NB4 (cell line): ENCODE measurements at regions not wholly inside any gene's neighbourhood (a gene's known extent, or its start where the extent isn't known, plus 50 kb on each side); places are given as distances from the start of the nearest gene placed in this dataset.
"Not testable (repeated sequence)": the region's sequence is repeated elsewhere in the genome, so short reads cannot be mapped to it uniquely, and the experiment has no call there.

Experiments
- DNase-seq: peaks from one replicate; pipeline ENCODE4 v3.0.0; 2010; ENCODE audit warnings: low read depth
- H3K4me3 ChIP-seq: one replicate; pipeline ENCODE4 v1.5.1; 2011; ENCODE audit warnings: mild to moderate bottlenecking, low read depth, low read length, moderate library complexity
- MYC ChIP-seq: IDR thresholded peaks from 2 replicates; pipeline ENCODE4 v1.6.1; 2011; ENCODE audit warnings: low read depth, low read length
- POLR2A ChIP-seq: IDR thresholded peaks from 2 replicates; pipeline ENCODE4 v1.6.1; 2011; ENCODE audit warnings: mild to moderate bottlenecking; ENCODE audit not compliant: insufficient read length; ENCODE audit errors: extremely low read depth
- TF ChIP-seq, protein P1 (sequence below): IDR thresholded peaks from 2 replicates; pipeline ENCODE4 v1.6.1; 2011; ENCODE audit warnings: low read depth, low read length
- TF ChIP-seq, protein P2 (sequence below): IDR thresholded peaks from one replicate; pipeline ENCODE4 v1.5.1; 2012; ENCODE audit warnings: low read depth, low read length

DNA sequence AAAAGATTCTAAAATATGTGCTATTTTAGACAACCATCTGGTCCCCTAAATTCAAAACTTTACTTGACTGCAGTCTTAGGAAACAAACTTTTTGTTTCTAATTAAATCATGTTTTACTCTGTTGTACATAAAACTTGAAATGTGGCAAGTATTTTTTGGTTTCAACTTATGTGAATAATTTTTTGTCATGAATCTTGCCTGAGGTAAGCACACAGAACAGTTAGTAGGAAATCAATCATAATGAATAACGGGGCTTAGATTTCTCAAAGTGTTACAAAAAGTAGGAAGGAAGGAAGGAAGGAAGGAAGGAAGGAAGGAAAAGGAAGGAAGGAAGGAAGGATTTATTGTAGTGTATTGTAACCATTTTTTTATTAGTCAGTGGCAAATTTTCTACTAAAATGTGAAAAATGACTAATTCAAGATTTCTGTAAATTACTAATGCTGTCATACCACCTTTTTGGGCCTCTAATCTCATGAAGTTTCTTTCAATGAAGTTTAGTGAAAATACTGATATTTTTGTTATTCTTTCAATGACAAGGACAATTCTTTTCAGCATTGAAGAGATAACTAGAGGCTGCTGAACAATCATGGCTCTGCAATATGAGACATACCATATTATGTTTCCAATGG is 1689.2 kb downstream of the OTOL1 start:
- H3K4me3 ChIP-seq = no peak overlapping the region
- DNase-seq = no peak
- TF ChIP-seq, protein P1, sequence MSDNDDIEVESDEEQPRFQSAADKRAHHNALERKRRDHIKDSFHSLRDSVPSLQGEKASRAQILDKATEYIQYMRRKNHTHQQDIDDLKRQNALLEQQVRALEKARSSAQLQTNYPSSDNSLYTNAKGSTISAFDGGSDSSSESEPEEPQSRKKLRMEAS = no peak
- TF ChIP-seq, protein P2, sequence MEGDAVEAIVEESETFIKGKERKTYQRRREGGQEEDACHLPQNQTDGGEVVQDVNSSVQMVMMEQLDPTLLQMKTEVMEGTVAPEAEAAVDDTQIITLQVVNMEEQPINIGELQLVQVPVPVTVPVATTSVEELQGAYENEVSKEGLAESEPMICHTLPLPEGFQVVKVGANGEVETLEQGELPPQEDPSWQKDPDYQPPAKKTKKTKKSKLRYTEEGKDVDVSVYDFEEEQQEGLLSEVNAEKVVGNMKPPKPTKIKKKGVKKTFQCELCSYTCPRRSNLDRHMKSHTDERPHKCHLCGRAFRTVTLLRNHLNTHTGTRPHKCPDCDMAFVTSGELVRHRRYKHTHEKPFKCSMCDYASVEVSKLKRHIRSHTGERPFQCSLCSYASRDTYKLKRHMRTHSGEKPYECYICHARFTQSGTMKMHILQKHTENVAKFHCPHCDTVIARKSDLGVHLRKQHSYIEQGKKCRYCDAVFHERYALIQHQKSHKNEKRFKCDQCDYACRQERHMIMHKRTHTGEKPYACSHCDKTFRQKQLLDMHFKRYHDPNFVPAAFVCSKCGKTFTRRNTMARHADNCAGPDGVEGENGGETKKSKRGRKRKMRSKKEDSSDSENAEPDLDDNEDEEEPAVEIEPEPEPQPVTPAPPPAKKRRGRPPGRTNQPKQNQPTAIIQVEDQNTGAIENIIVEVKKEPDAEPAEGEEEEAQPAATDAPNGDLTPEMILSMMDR = no peak

DNA sequence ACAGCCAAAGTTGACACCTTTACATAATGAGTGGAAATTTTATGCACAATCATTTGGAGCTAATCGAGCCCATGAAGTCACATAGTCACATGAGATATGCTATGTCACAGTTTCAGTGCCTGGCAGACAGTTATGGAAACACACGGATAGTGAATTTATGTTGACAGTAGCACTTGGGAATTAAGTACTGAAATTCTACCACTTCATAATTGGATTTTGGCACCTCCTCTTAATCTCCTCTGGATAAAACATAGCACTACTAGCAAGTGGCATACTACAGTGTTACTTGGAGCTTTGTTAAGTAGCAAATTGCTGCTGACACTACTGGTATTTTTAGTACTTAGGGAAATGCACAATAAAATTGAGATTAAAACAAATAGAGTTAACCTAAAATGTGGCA is 1679.4 kb downstream of the OTOL1 start:
- TF ChIP-seq, protein P2 = no peak
- no peak for TF ChIP-seq POLR2A
- TF ChIP-seq MYC = no peak
- TF ChIP-seq, protein P1 = no peak
- DNase-seq = no peak

DNA sequence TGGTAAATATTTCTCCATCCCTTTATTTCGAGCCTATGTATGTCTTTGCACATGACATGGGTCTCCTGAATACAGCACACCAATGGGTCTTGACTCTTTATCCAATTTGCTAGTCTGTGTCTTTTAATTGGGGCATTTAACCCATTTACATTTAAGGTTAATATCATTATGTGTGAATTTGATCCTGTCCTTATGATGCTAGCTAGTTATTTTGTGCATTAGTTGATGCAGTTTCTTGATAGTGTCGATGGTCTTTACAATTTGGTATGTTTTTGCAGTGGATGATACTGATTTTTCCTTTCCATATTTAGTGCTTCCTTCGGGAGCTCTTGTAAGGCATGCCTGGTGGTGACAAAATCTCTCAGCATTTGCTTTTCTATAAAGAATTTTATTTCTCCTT is 1675.9 kb downstream of the OTOL1 start:
- not testable (repeated sequence) for H3K4me3 ChIP-seq, DNase-seq

More for the DNA sequence above, 1679.4 kb downstream of the OTOL1 start:
- no peak overlapping the region for H3K4me3 ChIP-seq

DNA sequence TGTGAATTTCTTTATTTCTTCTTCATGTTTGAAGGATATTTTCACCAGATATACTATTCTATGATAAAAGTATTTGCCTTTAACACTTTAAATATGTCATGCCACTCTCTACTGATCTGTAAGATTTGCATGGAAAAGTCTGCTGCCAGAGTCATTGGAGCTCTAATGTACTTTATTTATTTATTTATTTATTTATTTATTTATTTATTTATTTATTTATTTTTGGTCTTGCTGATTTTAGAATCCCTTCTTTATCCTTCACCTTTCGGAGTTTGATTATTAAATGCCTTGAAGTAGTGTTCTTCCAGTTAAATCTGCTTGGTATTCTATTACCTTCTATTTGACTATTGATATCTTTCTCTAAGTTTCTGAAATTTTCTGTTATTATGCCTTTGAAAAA is 1669.6 kb downstream of the OTOL1 start:
- TF ChIP-seq, protein P2 = no peak
- TF ChIP-seq POLR2A (no peak), MYC (no peak)
- TF ChIP-seq, protein P1 = no peak
- DNase-seq = no peak
- H3K4me3 ChIP-seq = no peak overlapping the region

DNA sequence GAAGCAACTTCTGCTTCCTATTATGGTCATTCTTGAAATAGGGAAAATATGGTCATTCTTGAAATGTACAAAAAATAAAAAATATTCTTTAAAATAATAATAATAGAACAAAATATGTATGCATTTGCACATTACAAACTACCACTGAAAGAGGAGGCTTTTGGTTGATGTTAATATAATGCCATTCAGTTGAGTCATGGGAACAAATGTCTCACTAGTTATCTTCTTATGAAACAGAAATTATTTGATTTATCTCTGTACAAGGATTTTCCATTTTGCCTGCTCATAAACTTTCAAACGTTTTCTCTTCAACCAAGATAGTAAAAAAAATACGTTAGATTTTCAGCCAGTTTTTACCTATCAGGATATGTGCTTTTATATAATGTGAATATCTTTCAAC is 1662.7 kb downstream of the OTOL1 start:
- no peak for DNase-seq
- TF ChIP-seq MYC (no peak), POLR2A (no peak)
- TF ChIP-seq, protein P2 = no peak
- H3K4me3 ChIP-seq = no peak overlapping the region

DNA sequence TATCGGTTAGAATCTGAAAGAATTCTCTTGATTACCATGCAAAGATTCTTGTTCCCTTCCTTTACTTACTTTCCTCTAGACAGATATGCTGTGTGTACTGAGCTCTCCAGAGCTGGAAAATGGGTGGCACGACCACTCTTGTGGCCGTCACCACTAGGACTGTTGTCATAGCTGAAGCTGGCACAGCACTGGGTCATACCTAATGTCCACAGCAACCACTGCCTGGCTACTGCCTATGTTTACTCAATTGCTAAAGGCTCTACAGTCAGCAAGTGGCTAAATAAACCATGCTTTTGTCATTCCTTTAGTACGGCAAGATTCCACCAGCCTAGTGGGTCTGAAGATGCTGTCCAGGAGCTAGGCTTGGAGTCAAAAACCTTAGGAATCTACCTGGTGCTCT is 1643.0 kb downstream of the OTOL1 start:
- H3K4me3 ChIP-seq = no peak overlapping the region
- TF ChIP-seq, protein P2 = no peak
- TF ChIP-seq, protein P1 = no peak
- TF ChIP-seq POLR2A (no peak), MYC (no peak)
- no peak for DNase-seq
